22Rv1 (cell line): ENCODE measurements at regions not wholly inside any gene's neighbourhood (a gene's known extent, or its start where the extent isn't known, plus 50 kb on each side); places are given as distances from the start of the nearest gene placed in this dataset.

Experiments used
- ZFX ChIP-seq: fragments of 450-650 bp; IDR thresholded peaks from 2 replicates; pipeline ENCODE4 v1.6.1; 2017; ENCODE audit warnings: antibody characterized with exemption, borderline replicate concordance
- TF ChIP-seq, protein P1 (sequence below): fragments of 450-650 bp; IDR thresholded peaks from 2 replicates; pipeline ENCODE4 v1.5.1; 2017; ENCODE audit warnings: mild to moderate bottlenecking

GRCh38 chr3:36065321-36065720 is 315.0 kb upstream of the STAC start:
- TF ChIP-seq, protein P1, sequence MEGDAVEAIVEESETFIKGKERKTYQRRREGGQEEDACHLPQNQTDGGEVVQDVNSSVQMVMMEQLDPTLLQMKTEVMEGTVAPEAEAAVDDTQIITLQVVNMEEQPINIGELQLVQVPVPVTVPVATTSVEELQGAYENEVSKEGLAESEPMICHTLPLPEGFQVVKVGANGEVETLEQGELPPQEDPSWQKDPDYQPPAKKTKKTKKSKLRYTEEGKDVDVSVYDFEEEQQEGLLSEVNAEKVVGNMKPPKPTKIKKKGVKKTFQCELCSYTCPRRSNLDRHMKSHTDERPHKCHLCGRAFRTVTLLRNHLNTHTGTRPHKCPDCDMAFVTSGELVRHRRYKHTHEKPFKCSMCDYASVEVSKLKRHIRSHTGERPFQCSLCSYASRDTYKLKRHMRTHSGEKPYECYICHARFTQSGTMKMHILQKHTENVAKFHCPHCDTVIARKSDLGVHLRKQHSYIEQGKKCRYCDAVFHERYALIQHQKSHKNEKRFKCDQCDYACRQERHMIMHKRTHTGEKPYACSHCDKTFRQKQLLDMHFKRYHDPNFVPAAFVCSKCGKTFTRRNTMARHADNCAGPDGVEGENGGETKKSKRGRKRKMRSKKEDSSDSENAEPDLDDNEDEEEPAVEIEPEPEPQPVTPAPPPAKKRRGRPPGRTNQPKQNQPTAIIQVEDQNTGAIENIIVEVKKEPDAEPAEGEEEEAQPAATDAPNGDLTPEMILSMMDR: no peak
- no peak for TF ChIP-seq ZFX
